ENCODE measurements at regions not wholly inside any gene's neighbourhood (a gene's known extent, or its start where the extent isn't known, plus 50 kb on each side); places are given as distances from the start of the nearest gene placed in this dataset.

GRCh38 chr6:139475241-139475640 is 100.8 kb upstream of the CITED2 start:
- CTCF ChIA-PET (ENCODE audit: low intra/inter-chr PET ratio), result no interaction called here
- H3K9me3 ChIP-seq (replicated peaks; ENCODE audit: control insufficient read depth, insufficient read depth, low read depth, low read length), result no peaks in the 10 kb centered on the region
- peak overlapping the region; percentile 29 to 46; a peak in 3 of 4 replicates for H3K9ac ChIP-seq (ENCODE audit: insufficient read depth in 1 of 2, low read depth in 2 of 2, low read length in 2 of 2)
- H3K4me3 ChIP-seq, result no peak overlapping the region
- H3K9me1 ChIP-seq (ENCODE audit: control insufficient read depth, insufficient read depth, low read length), result no peaks in the 10 kb centered on the region
- no peaks in the 10 kb centered on the region for H3K36me3 ChIP-seq (ENCODE audit: control insufficient read depth, insufficient read depth, low read length)
- intact Hi-C loops (cut with micrococcal nuclease), result loop anchor here (2.0 kb wide), 1 partner anchor 30 kb away; no protein-coding TSS in a partner anchor
- BruUV-seq (replicated peaks), result no TSS peak
- H2AFZ ChIP-seq (ENCODE audit: low read depth, low read length), result peak overlapping the region; percentile 99
- POLR2A ChIA-PET, result interaction anchor here (1.3 to 3.5 kb wide), 2 partner anchors 25 to 100 kb away, joined by 3 to 17 read pairs; partner anchors contain the start of gene CITED2
- 55% methylated on average over 5 of the region's 5 CpGs for WGBS (ENCODE audit: insufficient coverage, low coverage, missing lambda C conversion rate)
- no peak for ATAC-seq
- no peaks in the 10 kb centered on the region for H3K79me2 ChIP-seq (ENCODE audit: control insufficient read depth, insufficient read depth, low read length)
- no peak for FAIRE-seq
- DNase-seq (ENCODE audit: extremely low read depth in 1 of 4, low spot score in 3 of 4), result no peak
- in situ Hi-C loops (cut with MboI), result no loop called here
- peak overlapping the region; percentile 49; the same call in 1 of the 2 replicates for H3K4me2 ChIP-seq (ENCODE audit: insufficient read depth, low read length)
- peak overlapping the region; percentile 59 for H3K27ac ChIP-seq (ENCODE audit: extremely low read depth, low read depth, low read length)
- peaks cover 14 to 40% of the 10 kb centered on the region in 2 experiments for H3K4me1 ChIP-seq (replicated peaks in 1 of 2; ENCODE audit: control insufficient read depth in 2 of 2, insufficient read depth in 2 of 2, low read length in 2 of 2)
- no peaks in the 10 kb centered on the region for H3K27me3 ChIP-seq (ENCODE audit: control insufficient read depth in 2 of 2, insufficient read depth in 2 of 2, low read length in 2 of 2)
- no peaks in the 10 kb centered on the region for H4K20me1 ChIP-seq (replicated peaks; ENCODE audit: control insufficient read depth, insufficient read depth, low read length)
- TF ChIP-seq FOXJ2 (tag; IDR thresholded peaks at IDR 0.05) (0 out of 2 replicates have a peak, but pooled peaks have one; percentile 4), NFIC (IDR thresholded peaks at IDR 0.05) (no peak), THAP7 (CRISPR knock-in tag; IDR thresholded peaks at IDR 0.05) (no peak), ZNF75A (CRISPR knock-in tag; IDR thresholded peaks at IDR 0.05) (no peak), EP300 (IDR thresholded peaks at IDR 0.05; ENCODE audit: low read length) (peak; percentile 1; the same call in 1 of the 2 replicates), ZBTB34 (CRISPR knock-in tag; IDR thresholded peaks at IDR 0.05) (no peak), ELF4 (CRISPR knock-in tag; IDR thresholded peaks at IDR 0.05) (peak; percentile 16; the same call in 1 of the 2 replicates), ZNF830 (CRISPR knock-in tag; IDR thresholded peaks at IDR 0.05) (0 out of 2 replicates have a peak, but pooled peaks have one; percentile 20), MAZ (CRISPR knock-in tag; conservative IDR thresholded peaks at IDR 0.05 in 1 of 2, IDR thresholded peaks at IDR 0.05 in 1 of 2) (0 out of 4 replicates have a peak, but pooled peaks of 1 of the 2 experiments have one; percentile 32), RAD21 (CRISPR knock-in tag; conservative IDR thresholded peaks at IDR 0.05 in 1 of 2, IDR thresholded peaks at IDR 0.05 in 1 of 2) (0 out of 4 replicates have a peak, but pooled peaks of 1 of the 2 experiments have one; percentile 3), ERF (CRISPR knock-in tag; IDR thresholded peaks at IDR 0.05) (0 out of 2 replicates have a peak, but pooled peaks have one; percentile 19), ATF4 (CRISPR knock-in tag; IDR thresholded peaks at IDR 0.05) (peak; percentile 11; the same call in 1 of the 2 replicates), PBX2 (CRISPR knock-in tag; IDR thresholded peaks at IDR 0.05; ENCODE audit: low read depth) (no peak), PBX2 (tag; conservative IDR thresholded peaks at IDR 0.05; ENCODE audit: low read depth) (no peak), FOSL1 (tag; conservative IDR thresholded peaks at IDR 0.05) (0 out of 2 replicates have a peak, but pooled peaks have one; percentile 16), PKNOX1 (IDR thresholded peaks at IDR 0.05) (no peak), GATAD2A (IDR thresholded peaks at IDR 0.05) (no peak)

All from K562 (cell line).